HepG2 (cell line): ENCODE measurements at regions not wholly inside any gene's neighbourhood (a gene's known extent, or its start where the extent isn't known, plus 50 kb on each side); places are given as distances from the start of the nearest gene placed in this dataset.

Experiments used
- BCL6 ChIP-seq: IDR thresholded peaks from 2 replicates; pipeline ENCODE4 v1.6.1; 2016; ENCODE audit warnings: missing genetic modification reagents, missing compliant biosample characterization
- LCORL ChIP-seq, 2 experiments: fragments of 450-650 bp in 1 of 2; sonication (generic) in 1 of 2; formaldehyde crosslinking in 1 of 2; IDR thresholded peaks; 2 replicates each; pipeline versions ENCODE4 v1.5.0 to v1.6.1; 2017 to 2020; ENCODE audit warnings: antibody characterized with exemption in 1 of 2, missing genetic modification reagents in 1 of 2
- MYNN ChIP-seq: sonication (generic); formaldehyde crosslinking; IDR thresholded peaks from 2 replicates; pipeline ENCODE4 v1.4.0; 2020; ENCODE audit warnings: mild to moderate bottlenecking, low read depth, missing genetic modification reagents
- RBM22 ChIP-seq: fragments of 200-400 bp; formaldehyde crosslinking; optimal IDR thresholded peaks from 2 replicates; pipeline ENCODE3; 2017; ENCODE audit warnings: mild to moderate bottlenecking, low read length, moderate library complexity
- SMAD3 ChIP-seq: sonication (generic); formaldehyde crosslinking; IDR thresholded peaks from 2 replicates; pipeline ENCODE4 v1.4.0; 2020; ENCODE audit warnings: missing genetic modification reagents
- TEAD3 ChIP-seq: optimal IDR thresholded peaks from 2 replicates; pipeline ENCODE3; 2016; ENCODE audit warnings: borderline replicate concordance
- ZSCAN12 ChIP-seq: sonication (generic); formaldehyde crosslinking; IDR thresholded peaks from 2 replicates; pipeline ENCODE4 v1.9.0; 2021; ENCODE audit warnings: mild to moderate bottlenecking, missing genetic modification reagents
- TF ChIP-seq, protein P1 (sequence below): IDR thresholded peaks from 2 replicates; pipeline ENCODE4 v1.6.1; 2016; ENCODE audit warnings: low read depth, missing genetic modification reagents, missing compliant biosample characterization
- TF ChIP-seq, protein P2 (sequence below): sonication (generic); formaldehyde crosslinking; IDR thresholded peaks from 2 replicates; pipeline ENCODE4 v1.4.0; 2020; ENCODE audit warnings: missing genetic modification reagents, low read depth, mild to moderate bottlenecking, borderline replicate concordance
- TF ChIP-seq, protein P3 (sequence below): sonication (generic); formaldehyde crosslinking; IDR thresholded peaks from 2 replicates; pipeline ENCODE4 v1.5.1; 2020; ENCODE audit warnings: mild to moderate bottlenecking, missing genetic modification reagents, moderate library complexity

DNA sequence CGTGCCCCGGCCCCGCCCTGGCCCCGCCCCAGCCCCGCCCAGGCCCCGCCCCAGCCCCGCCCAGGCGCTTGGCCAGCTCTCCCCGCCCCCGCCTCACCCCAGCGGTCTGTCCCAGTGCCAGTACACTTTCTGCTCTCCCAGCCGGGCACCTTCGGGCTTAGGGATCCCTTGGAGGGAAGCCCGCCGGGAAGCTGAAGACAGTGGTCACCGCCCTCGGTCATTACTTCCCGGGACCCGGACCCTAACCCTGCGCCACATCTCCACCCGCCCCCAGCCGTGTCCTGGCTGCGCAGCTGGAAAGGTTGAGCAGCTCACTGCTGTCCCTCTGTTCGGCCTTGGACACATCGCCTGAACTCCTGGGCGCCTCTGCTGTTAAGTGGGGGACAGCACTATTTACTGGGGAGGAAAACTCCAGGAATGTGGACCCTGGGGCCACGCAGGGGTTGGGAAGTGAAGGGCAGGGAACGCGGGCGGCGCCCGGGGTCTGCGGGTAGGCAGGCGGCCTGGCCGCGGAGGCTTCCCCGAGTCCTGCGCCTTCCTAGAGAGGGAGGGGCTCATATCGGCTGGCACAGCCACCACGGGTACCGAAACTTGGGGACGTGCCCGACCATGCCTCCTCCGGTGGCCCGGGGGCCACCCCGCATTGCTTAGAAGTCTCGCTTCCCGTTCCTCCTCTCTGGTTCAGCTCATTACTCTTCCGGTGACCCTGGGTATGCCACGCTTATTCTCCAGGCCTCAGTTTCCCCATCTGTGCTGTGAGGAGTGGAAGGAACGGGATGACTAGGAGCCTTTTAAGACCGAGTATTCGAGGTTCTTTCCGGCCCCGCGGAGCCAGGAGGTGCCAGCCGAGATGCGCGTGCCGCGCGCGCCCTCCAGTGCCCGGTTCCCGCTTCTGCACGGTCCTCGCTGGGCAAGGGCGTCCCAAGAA lies 121.0 kb downstream of the GYPC start (continued):
- TF ChIP-seq, protein P1, sequence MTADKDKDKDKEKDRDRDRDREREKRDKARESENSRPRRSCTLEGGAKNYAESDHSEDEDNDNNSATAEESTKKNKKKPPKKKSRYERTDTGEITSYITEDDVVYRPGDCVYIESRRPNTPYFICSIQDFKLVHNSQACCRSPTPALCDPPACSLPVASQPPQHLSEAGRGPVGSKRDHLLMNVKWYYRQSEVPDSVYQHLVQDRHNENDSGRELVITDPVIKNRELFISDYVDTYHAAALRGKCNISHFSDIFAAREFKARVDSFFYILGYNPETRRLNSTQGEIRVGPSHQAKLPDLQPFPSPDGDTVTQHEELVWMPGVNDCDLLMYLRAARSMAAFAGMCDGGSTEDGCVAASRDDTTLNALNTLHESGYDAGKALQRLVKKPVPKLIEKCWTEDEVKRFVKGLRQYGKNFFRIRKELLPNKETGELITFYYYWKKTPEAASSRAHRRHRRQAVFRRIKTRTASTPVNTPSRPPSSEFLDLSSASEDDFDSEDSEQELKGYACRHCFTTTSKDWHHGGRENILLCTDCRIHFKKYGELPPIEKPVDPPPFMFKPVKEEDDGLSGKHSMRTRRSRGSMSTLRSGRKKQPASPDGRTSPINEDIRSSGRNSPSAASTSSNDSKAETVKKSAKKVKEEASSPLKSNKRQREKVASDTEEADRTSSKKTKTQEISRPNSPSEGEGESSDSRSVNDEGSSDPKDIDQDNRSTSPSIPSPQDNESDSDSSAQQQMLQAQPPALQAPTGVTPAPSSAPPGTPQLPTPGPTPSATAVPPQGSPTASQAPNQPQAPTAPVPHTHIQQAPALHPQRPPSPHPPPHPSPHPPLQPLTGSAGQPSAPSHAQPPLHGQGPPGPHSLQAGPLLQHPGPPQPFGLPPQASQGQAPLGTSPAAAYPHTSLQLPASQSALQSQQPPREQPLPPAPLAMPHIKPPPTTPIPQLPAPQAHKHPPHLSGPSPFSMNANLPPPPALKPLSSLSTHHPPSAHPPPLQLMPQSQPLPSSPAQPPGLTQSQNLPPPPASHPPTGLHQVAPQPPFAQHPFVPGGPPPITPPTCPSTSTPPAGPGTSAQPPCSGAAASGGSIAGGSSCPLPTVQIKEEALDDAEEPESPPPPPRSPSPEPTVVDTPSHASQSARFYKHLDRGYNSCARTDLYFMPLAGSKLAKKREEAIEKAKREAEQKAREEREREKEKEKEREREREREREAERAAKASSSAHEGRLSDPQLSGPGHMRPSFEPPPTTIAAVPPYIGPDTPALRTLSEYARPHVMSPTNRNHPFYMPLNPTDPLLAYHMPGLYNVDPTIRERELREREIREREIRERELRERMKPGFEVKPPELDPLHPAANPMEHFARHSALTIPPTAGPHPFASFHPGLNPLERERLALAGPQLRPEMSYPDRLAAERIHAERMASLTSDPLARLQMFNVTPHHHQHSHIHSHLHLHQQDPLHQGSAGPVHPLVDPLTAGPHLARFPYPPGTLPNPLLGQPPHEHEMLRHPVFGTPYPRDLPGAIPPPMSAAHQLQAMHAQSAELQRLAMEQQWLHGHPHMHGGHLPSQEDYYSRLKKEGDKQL (CRISPR knock-in tag), result no peak
- peak; percentile 13 for TF ChIP-seq TEAD3
- no peak for TF ChIP-seq RBM22
- no peak for TF ChIP-seq ZSCAN12 (CRISPR knock-in tag)
- TF ChIP-seq BCL6 (CRISPR knock-in tag), result 0 out of 2 replicates have a peak, but pooled peaks have one; percentile 8
- 0 out of 2 replicates have a peak, but pooled peaks have one; percentile 36 for TF ChIP-seq SMAD3 (CRISPR knock-in tag)
- TF ChIP-seq MYNN (CRISPR knock-in tag), result 0 out of 2 replicates have a peak, but pooled peaks have one; percentile 0
- no peak for TF ChIP-seq LCORL (IDR thresholded peaks at IDR 0.05)
- TF ChIP-seq LCORL (CRISPR knock-in tag; IDR thresholded peaks at IDR 0.05), result 0 out of 2 replicates have a peak, but pooled peaks have one; percentile 32
- TF ChIP-seq, protein P2, sequence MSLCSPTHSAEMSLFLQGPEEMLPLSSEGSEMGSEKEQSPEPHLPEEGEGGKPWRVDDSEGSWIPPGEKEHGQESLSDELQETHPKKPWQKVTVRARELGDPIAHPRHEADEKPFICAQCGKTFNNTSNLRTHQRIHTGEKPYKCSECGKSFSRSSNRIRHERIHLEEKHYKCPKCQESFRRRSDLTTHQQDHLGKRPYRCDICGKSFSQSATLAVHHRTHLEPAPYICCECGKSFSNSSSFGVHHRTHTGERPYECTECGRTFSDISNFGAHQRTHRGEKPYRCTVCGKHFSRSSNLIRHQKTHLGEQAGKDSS (CRISPR knock-in tag), result 0 out of 2 replicates have a peak, but pooled peaks have one; percentile 39
- TF ChIP-seq, protein P3, sequence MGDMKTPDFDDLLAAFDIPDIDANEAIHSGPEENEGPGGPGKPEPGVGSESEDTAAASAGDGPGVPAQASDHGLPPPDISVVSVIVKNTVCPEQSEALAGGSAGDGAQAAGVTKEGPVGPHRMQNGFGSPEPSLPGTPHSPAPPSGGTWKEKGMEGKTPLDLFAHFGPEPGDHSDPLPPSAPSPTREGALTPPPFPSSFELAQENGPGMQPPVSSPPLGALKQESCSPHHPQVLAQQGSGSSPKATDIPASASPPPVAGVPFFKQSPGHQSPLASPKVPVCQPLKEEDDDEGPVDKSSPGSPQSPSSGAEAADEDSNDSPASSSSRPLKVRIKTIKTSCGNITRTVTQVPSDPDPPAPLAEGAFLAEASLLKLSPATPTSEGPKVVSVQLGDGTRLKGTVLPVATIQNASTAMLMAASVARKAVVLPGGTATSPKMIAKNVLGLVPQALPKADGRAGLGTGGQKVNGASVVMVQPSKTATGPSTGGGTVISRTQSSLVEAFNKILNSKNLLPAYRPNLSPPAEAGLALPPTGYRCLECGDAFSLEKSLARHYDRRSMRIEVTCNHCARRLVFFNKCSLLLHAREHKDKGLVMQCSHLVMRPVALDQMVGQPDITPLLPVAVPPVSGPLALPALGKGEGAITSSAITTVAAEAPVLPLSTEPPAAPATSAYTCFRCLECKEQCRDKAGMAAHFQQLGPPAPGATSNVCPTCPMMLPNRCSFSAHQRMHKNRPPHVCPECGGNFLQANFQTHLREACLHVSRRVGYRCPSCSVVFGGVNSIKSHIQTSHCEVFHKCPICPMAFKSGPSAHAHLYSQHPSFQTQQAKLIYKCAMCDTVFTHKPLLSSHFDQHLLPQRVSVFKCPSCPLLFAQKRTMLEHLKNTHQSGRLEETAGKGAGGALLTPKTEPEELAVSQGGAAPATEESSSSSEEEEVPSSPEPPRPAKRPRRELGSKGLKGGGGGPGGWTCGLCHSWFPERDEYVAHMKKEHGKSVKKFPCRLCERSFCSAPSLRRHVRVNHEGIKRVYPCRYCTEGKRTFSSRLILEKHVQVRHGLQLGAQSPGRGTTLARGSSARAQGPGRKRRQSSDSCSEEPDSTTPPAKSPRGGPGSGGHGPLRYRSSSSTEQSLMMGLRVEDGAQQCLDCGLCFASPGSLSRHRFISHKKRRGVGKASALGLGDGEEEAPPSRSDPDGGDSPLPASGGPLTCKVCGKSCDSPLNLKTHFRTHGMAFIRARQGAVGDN (CRISPR knock-in tag), result peak; percentile 63
